ENCODE measurements at regions not wholly inside any gene's neighbourhood (a gene's known extent, or its start where the extent isn't known, plus 50 kb on each side); places are given as distances from the start of the nearest gene placed in this dataset.

GRCh38 chr5:91690921-91691320 is 307.8 kb upstream of the ARRDC3 start:
- intact Hi-C loops (cut with DNase I): no loop called here
- no peak for DNase-seq
- ATAC-seq: no peak

DNA sequence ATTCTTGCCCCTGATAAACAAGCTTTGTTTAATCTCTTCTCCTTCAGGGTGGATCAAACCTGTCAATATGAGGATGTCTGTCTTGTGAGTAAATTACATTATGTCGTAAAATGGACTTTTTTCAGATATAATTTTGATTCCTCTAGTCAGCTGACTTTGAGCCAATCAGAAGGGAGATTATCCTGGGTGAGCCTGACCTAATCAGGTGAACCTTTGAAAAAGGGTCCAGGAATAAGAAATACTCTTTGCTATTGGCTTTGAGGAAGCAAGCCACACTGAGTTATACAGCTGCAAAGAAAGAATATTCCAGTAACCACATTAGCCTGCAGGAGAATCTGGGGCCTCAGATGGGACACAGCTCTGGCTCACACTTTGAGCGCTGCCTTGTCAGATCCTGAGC is 304.3 kb upstream of the ARRDC3 start:
- DNase-seq: no peak
- intact Hi-C loops (cut with DNase I): no loop called here
- no peak for ATAC-seq

DNA sequence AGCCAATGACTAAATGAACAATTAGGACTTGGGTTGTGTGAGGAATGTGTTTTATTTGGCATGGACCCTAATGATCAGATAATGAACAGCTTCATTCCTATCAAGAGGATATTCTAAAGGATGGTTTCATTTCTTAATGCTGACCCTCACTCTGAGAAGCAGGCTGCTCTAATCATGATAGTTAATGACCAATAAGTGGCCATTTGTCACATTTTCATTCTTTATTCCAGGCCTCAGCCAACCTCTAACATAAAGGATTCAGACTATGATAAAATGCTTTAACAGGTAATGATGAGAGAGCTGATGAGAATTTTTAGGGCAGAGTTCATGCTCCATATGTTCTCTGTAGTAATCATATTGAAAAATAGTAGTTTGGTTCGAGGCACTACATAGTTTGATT is 301.5 kb upstream of the ARRDC3 start:
- no peak for DNase-seq
- intact Hi-C loops (cut with DNase I): no loop called here
- ATAC-seq: no peak

DNA sequence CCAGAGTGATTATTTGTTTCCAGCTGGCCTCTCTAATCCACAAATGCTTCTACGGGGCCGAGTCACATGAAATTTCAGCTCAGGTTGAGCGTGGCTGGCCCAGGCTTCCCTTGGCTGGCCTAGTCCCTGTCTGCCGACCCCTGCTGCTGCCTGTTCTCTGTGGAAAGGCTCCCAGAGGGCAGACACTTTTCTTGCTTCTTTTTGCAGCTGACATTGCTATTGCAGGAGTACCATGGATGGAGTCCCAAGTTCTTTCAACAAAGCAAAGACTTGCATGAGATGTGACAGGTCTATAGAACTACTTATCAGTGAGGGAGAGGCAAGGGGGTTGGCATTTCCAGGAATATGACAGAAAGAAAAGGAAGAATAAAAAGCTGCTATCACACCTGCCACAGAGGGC is 287.4 kb upstream of the ARRDC3 start:
- DNase-seq (no peak), ATAC-seq (peak; percentile 50 to 81)
- intact Hi-C loops (cut with DNase I): no loop called here

DNA sequence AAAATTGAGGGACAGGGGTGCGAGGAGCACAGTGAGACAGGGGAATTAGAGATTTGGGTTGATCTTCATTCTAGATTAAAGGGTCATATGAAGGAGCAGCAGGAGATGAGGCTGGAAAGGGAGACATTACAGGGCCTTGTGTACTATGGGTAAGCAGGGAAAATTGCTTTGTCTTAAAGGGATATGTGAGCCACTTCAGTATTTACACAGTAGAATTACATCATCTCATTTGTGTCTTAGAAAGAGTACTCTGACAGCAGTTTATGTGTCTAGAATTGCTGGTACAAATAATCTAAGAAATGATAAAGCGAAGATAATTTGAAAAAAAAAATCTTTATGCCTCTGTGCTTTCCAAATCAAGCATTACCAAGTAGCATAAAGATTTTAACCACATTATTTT is 287.0 kb upstream of the ARRDC3 start:
- ATAC-seq: no peak
- intact Hi-C loops (cut with DNase I): no loop called here
- DNase-seq: no peak

DNA sequence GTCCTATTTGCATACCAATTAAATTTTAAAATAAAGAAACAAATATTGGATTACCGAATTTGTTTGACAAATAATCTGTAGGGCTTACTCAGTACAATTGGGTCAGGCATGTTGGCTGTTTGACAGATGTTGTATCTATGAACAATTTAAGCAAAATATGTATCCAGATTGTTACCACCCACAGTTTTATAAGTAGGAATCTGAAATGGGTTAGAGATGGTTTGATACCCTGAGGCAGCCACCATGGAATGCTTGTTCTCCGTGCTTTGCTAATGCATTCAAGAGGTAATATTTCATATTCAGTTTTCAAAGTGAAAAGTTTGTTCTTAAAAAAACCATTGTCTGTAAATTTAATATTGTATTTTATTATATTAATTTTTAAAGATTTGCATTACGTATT is 285.1 kb upstream of the ARRDC3 start:
- intact Hi-C loops (cut with DNase I): no loop called here
- ATAC-seq (no peak), DNase-seq (no peak)

GRCh38 chr5:91652678-91653077 is 269.6 kb upstream of the ARRDC3 start:
- DNase-seq (no peak), ATAC-seq (no peak)
- intact Hi-C loops (cut with DNase I): no loop called here

DNA sequence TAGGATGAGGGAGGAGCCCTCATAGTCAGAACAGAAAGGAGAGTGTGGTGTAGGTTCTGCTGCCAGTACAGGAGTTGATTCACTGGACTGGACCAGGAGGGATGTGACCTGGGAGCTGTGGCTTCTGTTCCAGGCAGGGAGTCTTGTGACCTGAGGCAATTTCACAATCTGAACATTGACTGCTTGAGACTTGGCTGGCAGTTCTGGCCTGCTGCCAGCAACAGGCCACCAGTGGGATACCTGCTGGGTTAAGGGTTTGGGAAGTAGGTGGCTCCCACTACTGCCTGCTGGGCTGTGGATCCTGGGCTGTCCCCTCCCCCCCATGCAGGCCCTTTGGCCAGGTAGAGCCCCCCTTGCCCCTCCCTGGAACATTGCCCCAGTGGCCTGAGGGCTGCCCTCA is 268.6 kb upstream of the ARRDC3 start:
- ATAC-seq: no peak
- intact Hi-C loops (cut with DNase I): no loop called here
- DNase-seq: no peak

GRCh38 chr5:91645347-91645746 is 262.2 kb upstream of the ARRDC3 start:
- intact Hi-C loops (cut with DNase I): no loop called here
- DNase-seq (no peak), ATAC-seq (no peak)

- ATAC-seq: no peak
- no peak for DNase-seq
- intact Hi-C loops (cut with DNase I): no loop called here
Measured at GRCh38 chr5:91643797-91644196, 260.7 kb upstream of the ARRDC3 start.

GRCh38 chr5:91642581-91642980 is 259.5 kb upstream of the ARRDC3 start:
- intact Hi-C loops (cut with DNase I): no loop called here
- no peak for ATAC-seq
- no peak for DNase-seq

DNA sequence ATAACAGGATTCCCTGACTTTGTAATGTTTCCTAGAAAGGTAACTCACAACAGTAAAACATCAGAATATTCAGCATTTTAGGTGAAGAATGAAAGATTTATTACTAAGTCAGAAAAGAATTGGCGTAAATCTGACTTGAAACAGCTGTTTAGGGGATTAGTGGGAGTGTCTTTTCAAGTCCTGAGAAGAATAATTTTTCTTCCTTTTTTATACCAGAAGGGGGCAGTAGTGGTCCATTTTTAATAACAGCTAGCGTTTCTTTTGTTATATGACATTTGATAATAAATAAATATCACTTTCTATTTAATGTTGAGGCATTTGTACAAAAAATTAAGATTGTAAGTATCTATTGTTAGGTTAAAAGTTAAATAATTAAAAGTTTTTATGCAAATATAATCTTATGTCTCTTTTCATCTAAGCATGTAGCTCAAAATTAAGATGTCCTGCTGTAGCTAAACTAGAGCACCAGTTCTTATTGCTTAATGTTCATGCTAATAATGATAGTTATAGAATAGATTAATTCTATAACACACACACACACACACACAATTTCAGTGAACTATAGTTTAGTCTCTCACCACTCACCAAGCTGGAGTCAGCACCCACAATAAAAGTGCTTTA is 258.7 kb upstream of the ARRDC3 start:
- intact Hi-C loops (cut with DNase I): no loop called here
- no peak for ATAC-seq
- no peak for DNase-seq

GRCh38 chr5:91639744-91640143 is 256.6 kb upstream of the ARRDC3 start:
- intact Hi-C loops (cut with DNase I): no loop called here
- DNase-seq (no peak), ATAC-seq (no peak)

DNA sequence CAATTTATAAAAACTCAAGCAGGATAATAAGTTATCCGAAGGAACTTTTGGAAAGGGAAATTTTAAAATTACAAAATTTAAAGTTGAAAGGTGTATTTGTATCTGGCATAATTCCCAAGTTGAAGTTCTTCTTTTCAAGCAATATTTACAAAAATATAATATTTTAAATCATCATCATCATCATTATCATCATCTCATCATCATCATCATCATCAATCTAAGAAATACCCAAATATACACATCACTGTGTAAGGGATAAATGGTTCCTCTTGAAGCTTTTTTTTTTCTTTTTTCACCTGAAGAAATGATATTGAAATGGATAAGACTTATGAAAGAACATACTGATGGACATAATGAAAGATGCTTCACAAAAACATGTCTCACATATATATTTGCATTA is 254.9 kb upstream of the ARRDC3 start:
- intact Hi-C loops (cut with DNase I): no loop called here
- ATAC-seq (no peak), DNase-seq (no peak)

GRCh38 chr5:91635950-91636734 is 253.0 kb upstream of the ARRDC3 start:
- ATAC-seq: no peak
- DNase-seq: no peak
- intact Hi-C loops (cut with DNase I): no loop called here

DNA sequence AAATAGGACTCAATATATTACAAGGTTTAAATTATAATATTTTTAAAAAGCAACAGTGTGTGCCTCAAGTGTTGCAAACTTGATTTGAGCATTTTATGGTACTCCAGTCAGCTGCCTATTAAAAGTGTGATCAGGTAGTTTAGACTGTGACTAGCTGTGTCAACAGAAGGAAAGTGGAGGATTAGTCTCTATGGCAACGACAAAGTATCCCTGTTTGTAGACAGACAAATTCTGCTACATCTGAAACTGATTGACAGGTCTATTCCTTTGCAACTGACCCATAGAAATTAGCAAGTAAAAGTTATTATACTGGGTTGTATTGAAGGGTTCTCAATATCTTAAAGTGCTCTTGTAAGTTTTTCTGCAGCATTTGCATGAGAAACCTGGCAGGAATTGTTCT is 249.8 kb upstream of the ARRDC3 start:
- intact Hi-C loops (cut with DNase I): no loop called here
- DNase-seq (no peak), ATAC-seq (no peak)

- intact Hi-C loops (cut with DNase I): no loop called here
- no peak for DNase-seq
- no peak for ATAC-seq
Measured at GRCh38 chr5:91611746-91612145, 228.6 kb upstream of the ARRDC3 start.

GRCh38 chr5:91607675-91608074 is 224.6 kb upstream of the ARRDC3 start:
- no peak for ATAC-seq
- no peak for DNase-seq

DNA sequence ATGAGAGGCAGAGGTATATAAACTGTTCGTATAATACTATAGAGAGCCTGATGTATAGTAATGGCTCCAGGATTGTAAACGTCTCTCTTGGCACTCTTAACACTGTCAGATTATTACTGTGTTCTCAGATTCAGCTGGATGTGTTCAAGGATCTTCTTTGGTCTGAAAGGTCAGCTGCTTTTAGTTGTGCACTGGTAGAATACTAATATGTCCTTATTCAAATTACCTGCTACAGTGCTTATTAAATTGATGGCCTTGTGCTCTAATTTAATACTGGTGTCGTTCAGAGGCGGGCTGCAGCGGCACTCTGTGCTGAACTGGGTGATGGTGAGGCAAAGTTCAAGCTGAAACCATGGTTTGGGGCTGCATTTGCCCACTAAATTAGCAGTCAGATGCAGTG is 216.7 kb upstream of the ARRDC3 start:
- intact Hi-C loops (cut with DNase I): no loop called here
- no peak for DNase-seq
- no peak for ATAC-seq

More at GRCh38 chr5:91607675-91608074, 224.6 kb upstream of the ARRDC3 start:
- intact Hi-C loops (cut with DNase I): no loop called here

DNA sequence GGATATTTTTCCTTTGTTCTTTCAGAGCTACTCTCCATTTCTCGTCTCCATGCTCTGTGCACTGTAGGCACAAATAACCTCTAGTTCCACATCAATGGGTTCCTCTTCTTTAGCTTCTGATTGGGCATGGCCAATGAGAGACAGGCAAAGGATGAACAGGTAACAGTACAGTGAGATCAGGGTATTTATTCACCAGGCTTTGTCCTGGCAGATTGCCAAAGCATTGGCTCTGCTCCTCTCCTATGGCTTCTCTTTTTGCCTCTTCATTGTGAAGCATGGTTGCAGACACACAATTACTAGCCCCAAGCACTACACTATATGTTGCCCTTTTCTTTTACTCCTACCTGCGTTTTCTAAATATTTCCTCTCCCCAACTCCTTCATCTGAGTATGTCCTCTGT is 215.1 kb upstream of the ARRDC3 start:
- no peak for ATAC-seq
- intact Hi-C loops (cut with DNase I): no loop called here
- DNase-seq: no peak

- DNase-seq: no peak
- intact Hi-C loops (cut with DNase I): no loop called here
- no peak for ATAC-seq
Measured at GRCh38 chr5:91595424-91595823, 212.3 kb upstream of the ARRDC3 start.

Measured in left cardiac atrium (tissue), 4 donors.